SK-N-SH treated with all-trans-retinoic acid at 6 μM for 48 hours (cell line): ENCODE measurements at regions not wholly inside any gene's neighbourhood (a gene's known extent, or its start where the extent isn't known, plus 50 kb on each side); places are given as distances from the start of the nearest gene placed in this dataset.

ENCODE experiments used
- ATAC-seq: fragments of 200-7000 bp; cut with Tn5 transposase; 3 replicates; pipeline ENCODE4 v1.9.1; 2020; ENCODE audit warnings: mild to moderate bottlenecking, moderate library complexity
- ARNTL ChIP-seq: fragments of 450-650 bp; formaldehyde crosslinking; IDR thresholded peaks from 2 replicates; pipeline ENCODE4 v1.5.0; 2020; ENCODE audit warnings: low read depth, mild to moderate bottlenecking, moderate library complexity, borderline replicate concordance
- BACH2 ChIP-seq: fragments of 250-450 bp; sonication (Bioruptor Pico); IDR thresholded peaks from 2 replicates; pipeline ENCODE4 v1.9.0; 2021; ENCODE audit warnings: mild to moderate bottlenecking, borderline replicate concordance
- CSDC2 ChIP-seq: fragments of 250-450 bp; sonication (Bioruptor Pico); IDR thresholded peaks from 2 replicates; pipeline ENCODE4 v1.5.0; 2020; ENCODE audit warnings: mild to moderate bottlenecking, moderate library complexity
- ESRRG ChIP-seq: fragments of 250-450 bp; sonication (Bioruptor Pico); IDR thresholded peaks from 2 replicates; pipeline ENCODE4 v1.6.1; 2021; ENCODE audit warnings: mild to moderate bottlenecking
- GLIS3 ChIP-seq: fragments of 250-450 bp; sonication (Bioruptor Pico); IDR thresholded peaks from 2 replicates; pipeline ENCODE4 v1.5.0; 2020; ENCODE audit warnings: mild to moderate bottlenecking, moderate library complexity
- ISL1 ChIP-seq: fragments of 250-450 bp; sonication (Bioruptor Pico); IDR thresholded peaks from 2 replicates; pipeline ENCODE4 v2.1.2; 2022; ENCODE audit warnings: mild to moderate bottlenecking, moderate library complexity
- OSR1 ChIP-seq: fragments of 250-450 bp; sonication (Bioruptor Pico); IDR thresholded peaks from 2 replicates; pipeline ENCODE4 v1.8.0; 2022; ENCODE audit warnings: moderate library complexity, mild to moderate bottlenecking, inconsistent platforms
- RARB ChIP-seq: fragments of 250-450 bp; sonication (Bioruptor Pico); IDR thresholded peaks from 2 replicates; pipeline ENCODE4 v1.8.0; 2021; ENCODE audit warnings: mild to moderate bottlenecking, moderate library complexity
- SNAI2 ChIP-seq: fragments of 250-450 bp; sonication (Bioruptor Pico); IDR thresholded peaks from 2 replicates; pipeline ENCODE4 v1.5.0; 2020; ENCODE audit warnings: mild to moderate bottlenecking, moderate library complexity
- TCF4 ChIP-seq: fragments of 250-450 bp; sonication (Bioruptor Pico); IDR thresholded peaks from 2 replicates; pipeline ENCODE4 v1.8.0; 2021; ENCODE audit warnings: mild to moderate bottlenecking, moderate library complexity, borderline replicate concordance
- TOX ChIP-seq: fragments of 250-450 bp; sonication (Bioruptor Pico); IDR thresholded peaks from 2 replicates; pipeline ENCODE4 v1.8.0; 2021; ENCODE audit warnings: mild to moderate bottlenecking, moderate library complexity, borderline replicate concordance
- ZC3H10 ChIP-seq: fragments of 250-450 bp; sonication (Bioruptor Pico); IDR thresholded peaks from 2 replicates; pipeline ENCODE4 v1.5.1; 2021; ENCODE audit warnings: mild to moderate bottlenecking, moderate library complexity
- ZFP3 ChIP-seq: fragments of 250-450 bp; sonication (Bioruptor Pico); IDR thresholded peaks from 2 replicates; pipeline ENCODE4 v1.5.0; 2020; ENCODE audit warnings: mild to moderate bottlenecking, moderate library complexity
- ZFP30 ChIP-seq: fragments of 450-650 bp; formaldehyde crosslinking; IDR thresholded peaks from 2 replicates; pipeline ENCODE4 v1.5.0; 2022; ENCODE audit warnings: mild to moderate bottlenecking, moderate library complexity
- ZNF565 ChIP-seq: fragments of 450-650 bp; formaldehyde crosslinking; conservative IDR thresholded peaks from 2 replicates; pipeline ENCODE4 v1.5.0; 2020; ENCODE audit warnings: low read depth, mild to moderate bottlenecking, moderate library complexity
- ZNF70 ChIP-seq: fragments of 450-650 bp; formaldehyde crosslinking; IDR thresholded peaks from 2 replicates; pipeline ENCODE4 v1.5.0; 2020; ENCODE audit warnings: mild to moderate bottlenecking, moderate library complexity
- ZNF8 ChIP-seq: fragments of 450-650 bp; formaldehyde crosslinking; IDR thresholded peaks from 2 replicates; pipeline ENCODE4 v1.5.0; 2020; ENCODE audit warnings: mild to moderate bottlenecking, moderate library complexity
- TF ChIP-seq, protein P1 (sequence below): fragments of 250-450 bp; sonication (Bioruptor Pico); IDR thresholded peaks from 2 replicates; pipeline ENCODE4 v1.8.0; 2020; ENCODE audit warnings: mild to moderate bottlenecking, moderate library complexity, borderline replicate concordance
- TF ChIP-seq, protein P2 (sequence below): fragments of 250-450 bp; sonication (Bioruptor Pico); IDR thresholded peaks from 2 replicates; pipeline ENCODE4 v1.5.0; 2020; ENCODE audit warnings: mild to moderate bottlenecking, moderate library complexity
- TF ChIP-seq, protein P3 (sequence below): fragments of 250-450 bp; sonication (Bioruptor Pico); IDR thresholded peaks from 2 replicates; pipeline ENCODE4 v1.5.1; 2021; ENCODE audit warnings: mild to moderate bottlenecking, moderate library complexity
- TF ChIP-seq, protein P4 (sequence below): fragments of 250-450 bp; sonication (Bioruptor Pico); IDR thresholded peaks from 2 replicates; pipeline ENCODE4 v1.8.0; 2021; ENCODE audit warnings: low read depth, mild to moderate bottlenecking, moderate library complexity, borderline replicate concordance

DNA sequence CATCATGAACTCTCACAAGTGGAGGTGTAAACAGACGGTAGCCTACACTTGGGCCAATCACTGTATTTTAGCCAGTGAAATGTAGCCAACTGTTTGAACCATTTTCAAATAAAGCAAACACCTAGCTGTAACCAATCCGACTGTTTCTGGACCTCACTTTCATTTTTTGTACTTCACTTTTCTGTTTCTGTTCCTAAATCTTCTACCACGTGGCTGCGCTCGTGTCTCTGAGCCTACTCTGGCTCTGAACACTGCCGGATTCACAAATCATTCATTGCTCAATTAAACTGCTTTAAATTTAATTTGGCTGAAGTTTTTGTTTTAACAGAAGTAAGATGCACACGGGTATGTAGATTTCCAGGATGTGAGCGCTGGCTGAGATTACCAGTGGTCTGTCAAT lies 319.1 kb downstream of the RAPGEF2 start:
- TF ChIP-seq ZNF70 (CRISPR knock-in tag) (no peak), ZNF565 (CRISPR knock-in tag) (no peak), ZNF8 (CRISPR knock-in tag) (no peak), GLIS3 (no peak), ZC3H10 (CRISPR knock-in tag) (no peak), ARNTL (no peak), ESRRG (CRISPR knock-in tag) (no peak), TCF4 (CRISPR knock-in tag) (no peak), BACH2 (CRISPR knock-in tag) (no peak)
- TF ChIP-seq, protein P1, sequence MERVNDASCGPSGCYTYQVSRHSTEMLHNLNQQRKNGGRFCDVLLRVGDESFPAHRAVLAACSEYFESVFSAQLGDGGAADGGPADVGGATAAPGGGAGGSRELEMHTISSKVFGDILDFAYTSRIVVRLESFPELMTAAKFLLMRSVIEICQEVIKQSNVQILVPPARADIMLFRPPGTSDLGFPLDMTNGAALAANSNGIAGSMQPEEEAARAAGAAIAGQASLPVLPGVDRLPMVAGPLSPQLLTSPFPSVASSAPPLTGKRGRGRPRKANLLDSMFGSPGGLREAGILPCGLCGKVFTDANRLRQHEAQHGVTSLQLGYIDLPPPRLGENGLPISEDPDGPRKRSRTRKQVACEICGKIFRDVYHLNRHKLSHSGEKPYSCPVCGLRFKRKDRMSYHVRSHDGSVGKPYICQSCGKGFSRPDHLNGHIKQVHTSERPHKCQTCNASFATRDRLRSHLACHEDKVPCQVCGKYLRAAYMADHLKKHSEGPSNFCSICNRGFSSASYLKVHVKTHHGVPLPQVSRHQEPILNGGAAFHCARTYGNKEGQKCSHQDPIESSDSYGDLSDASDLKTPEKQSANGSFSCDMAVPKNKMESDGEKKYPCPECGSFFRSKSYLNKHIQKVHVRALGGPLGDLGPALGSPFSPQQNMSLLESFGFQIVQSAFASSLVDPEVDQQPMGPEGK, result no peak
- no peak for ATAC-seq

DNA sequence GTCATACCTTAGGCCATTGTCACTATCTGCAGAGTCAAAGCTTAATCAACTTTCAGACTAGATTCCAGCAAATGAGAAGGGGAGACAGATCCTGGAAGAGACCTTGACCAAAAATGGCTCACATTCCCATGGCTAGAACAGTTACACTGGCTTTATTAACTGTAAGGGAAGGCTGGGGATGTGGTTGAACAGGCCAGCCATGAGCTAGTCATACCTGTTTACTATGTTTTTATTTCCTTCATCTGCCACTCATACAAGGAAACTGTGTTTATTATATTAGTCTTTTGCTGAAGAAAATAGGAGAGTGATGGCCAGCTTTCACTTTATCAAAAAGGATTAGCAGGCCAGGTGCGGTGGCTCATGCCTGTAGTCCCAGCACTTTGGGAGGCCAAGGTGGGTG lies 319.7 kb downstream of the RAPGEF2 start:
- TF ChIP-seq, protein P1, result no peak
- TF ChIP-seq, protein P2, sequence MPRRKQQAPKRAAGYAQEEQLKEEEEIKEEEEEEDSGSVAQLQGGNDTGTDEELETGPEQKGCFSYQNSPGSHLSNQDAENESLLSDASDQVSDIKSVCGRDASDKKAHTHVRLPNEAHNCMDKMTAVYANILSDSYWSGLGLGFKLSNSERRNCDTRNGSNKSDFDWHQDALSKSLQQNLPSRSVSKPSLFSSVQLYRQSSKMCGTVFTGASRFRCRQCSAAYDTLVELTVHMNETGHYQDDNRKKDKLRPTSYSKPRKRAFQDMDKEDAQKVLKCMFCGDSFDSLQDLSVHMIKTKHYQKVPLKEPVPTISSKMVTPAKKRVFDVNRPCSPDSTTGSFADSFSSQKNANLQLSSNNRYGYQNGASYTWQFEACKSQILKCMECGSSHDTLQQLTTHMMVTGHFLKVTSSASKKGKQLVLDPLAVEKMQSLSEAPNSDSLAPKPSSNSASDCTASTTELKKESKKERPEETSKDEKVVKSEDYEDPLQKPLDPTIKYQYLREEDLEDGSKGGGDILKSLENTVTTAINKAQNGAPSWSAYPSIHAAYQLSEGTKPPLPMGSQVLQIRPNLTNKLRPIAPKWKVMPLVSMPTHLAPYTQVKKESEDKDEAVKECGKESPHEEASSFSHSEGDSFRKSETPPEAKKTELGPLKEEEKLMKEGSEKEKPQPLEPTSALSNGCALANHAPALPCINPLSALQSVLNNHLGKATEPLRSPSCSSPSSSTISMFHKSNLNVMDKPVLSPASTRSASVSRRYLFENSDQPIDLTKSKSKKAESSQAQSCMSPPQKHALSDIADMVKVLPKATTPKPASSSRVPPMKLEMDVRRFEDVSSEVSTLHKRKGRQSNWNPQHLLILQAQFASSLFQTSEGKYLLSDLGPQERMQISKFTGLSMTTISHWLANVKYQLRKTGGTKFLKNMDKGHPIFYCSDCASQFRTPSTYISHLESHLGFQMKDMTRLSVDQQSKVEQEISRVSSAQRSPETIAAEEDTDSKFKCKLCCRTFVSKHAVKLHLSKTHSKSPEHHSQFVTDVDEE (CRISPR knock-in tag), result no peak
- TF ChIP-seq SNAI2 (CRISPR knock-in tag) (no peak), ZNF70 (CRISPR knock-in tag) (no peak), ZFP30 (CRISPR knock-in tag) (no peak), GLIS3 (no peak), RARB (no peak), ZNF8 (CRISPR knock-in tag) (no peak), ZFP3 (CRISPR knock-in tag) (no peak), ZC3H10 (CRISPR knock-in tag) (no peak), TOX (CRISPR knock-in tag) (no peak), ZNF565 (CRISPR knock-in tag) (no peak), CSDC2 (CRISPR knock-in tag) (no peak), ESRRG (CRISPR knock-in tag) (no peak), OSR1 (CRISPR knock-in tag) (no peak)
- TF ChIP-seq, protein P3, sequence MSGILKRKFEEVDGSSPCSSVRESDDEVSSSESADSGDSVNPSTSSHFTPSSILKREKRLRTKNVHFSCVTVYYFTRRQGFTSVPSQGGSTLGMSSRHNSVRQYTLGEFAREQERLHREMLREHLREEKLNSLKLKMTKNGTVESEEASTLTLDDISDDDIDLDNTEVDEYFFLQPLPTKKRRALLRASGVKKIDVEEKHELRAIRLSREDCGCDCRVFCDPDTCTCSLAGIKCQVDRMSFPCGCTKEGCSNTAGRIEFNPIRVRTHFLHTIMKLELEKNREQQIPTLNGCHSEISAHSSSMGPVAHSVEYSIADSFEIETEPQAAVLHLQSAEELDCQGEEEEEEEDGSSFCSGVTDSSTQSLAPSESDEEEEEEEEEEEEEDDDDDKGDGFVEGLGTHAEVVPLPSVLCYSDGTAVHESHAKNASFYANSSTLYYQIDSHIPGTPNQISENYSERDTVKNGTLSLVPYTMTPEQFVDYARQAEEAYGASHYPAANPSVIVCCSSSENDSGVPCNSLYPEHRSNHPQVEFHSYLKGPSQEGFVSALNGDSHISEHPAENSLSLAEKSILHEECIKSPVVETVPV (CRISPR knock-in tag), result no peak
- TF ChIP-seq, protein P4, sequence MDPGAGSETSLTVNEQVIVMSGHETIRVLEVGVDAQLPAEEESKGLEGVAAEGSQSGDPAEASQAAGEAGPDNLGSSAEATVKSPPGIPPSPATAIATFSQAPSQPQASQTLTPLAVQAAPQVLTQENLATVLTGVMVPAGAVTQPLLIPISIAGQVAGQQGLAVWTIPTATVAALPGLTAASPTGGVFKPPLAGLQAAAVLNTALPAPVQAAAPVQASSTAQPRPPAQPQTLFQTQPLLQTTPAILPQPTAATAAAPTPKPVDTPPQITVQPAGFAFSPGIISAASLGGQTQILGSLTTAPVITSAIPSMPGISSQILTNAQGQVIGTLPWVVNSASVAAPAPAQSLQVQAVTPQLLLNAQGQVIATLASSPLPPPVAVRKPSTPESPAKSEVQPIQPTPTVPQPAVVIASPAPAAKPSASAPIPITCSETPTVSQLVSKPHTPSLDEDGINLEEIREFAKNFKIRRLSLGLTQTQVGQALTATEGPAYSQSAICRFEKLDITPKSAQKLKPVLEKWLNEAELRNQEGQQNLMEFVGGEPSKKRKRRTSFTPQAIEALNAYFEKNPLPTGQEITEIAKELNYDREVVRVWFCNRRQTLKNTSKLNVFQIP (CRISPR knock-in tag), result no peak
- no peak for ATAC-seq

DNA sequence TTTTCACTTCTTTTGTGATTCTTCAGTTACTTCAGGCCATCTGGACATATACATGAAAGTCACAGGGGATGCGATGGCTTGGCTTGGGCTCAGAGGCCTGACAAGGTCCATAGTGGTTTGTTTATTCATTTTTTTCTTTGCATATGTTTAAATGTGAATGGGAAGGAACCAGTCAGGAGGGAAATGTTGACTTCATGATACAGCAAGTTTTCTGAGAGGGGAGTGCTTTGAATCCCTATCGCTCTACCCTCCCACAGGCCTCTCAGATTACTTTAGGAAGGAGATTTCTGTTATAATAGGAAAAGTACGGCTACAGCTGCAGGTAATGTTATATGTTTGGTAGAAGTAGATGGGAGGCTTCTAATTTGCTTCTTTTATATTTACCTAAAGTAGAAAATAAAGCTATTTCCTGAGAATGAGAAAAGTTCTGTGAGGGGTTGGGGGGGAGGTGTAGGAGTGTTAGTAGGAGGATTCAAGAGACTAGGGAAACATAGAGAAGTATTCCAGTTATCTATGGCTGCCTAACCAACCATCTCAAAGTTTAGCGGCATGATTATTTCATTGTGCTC lies 322.9 kb downstream of the RAPGEF2 start:
- no peak for ATAC-seq
- no peak for TF ChIP-seq ARNTL
- TF ChIP-seq CSDC2 (CRISPR knock-in tag), result no peak
- TF ChIP-seq, protein P2 (CRISPR knock-in tag), result no peak
- no peak for TF ChIP-seq OSR1 (CRISPR knock-in tag)
- no peak for TF ChIP-seq TCF4 (CRISPR knock-in tag)
- no peak for TF ChIP-seq ISL1 (CRISPR knock-in tag)
- TF ChIP-seq BACH2 (CRISPR knock-in tag), result no peak
- TF ChIP-seq, protein P3 (CRISPR knock-in tag), result no peak
- TF ChIP-seq ZFP3 (CRISPR knock-in tag), result no peak
- no peak for TF ChIP-seq ZNF8 (CRISPR knock-in tag)
